ENCODE measurements at regions not wholly inside any gene's neighbourhood (a gene's known extent, or its start where the extent isn't known, plus 50 kb on each side); places are given as distances from the start of the nearest gene placed in this dataset.

DNA sequence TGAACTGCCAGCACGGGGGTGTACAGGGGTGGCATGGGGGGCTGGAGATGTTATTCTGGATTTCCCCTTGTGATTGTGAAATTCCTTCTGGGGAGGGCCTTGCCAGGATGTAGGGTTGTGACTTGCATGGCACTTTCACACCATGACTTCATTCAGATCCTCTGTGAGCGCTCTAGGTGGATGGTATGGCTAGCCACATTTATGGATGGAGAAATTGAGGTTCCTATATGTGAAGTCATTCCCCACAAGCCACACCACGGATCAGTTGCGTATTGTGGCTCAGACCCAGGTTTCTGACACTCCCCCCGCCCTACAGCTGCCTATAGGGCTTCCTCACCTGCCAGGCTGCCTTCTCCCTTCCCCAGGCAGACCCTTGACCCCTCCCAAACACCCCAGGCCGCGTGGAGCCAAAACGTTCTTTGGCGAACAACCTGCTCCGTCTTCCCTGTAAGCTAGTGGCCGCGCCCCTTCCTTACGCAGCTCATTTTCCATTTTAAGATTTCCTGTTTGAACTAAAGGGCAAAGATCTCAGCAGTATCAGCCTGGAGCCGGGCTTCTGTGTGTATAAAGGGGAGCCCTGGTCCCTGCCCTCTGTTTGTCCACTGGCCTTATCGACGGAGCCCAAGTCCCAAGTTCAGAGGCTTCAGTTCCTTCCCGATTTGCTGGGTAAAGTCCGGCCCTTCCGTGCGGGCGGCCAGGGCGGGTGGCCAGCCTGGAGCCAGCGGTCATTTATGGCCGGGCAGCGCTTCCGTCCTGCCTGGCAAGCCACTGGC lies 97.8 kb upstream of the KLF4 start:
- no peaks in the 10 kb centered on the region for H3K4me1 ChIP-seq
- no peak for TF ChIP-seq CTCF (IDR thresholded peaks at IDR 0.05)
- H3K27me3 ChIP-seq (ENCODE audit: insufficient read depth in 3 of 3, low read length in 2 of 3): no peaks in the 10 kb centered on the region
- ATAC-seq (peak in 3 of 4 donors; percentile 27 to 66 (median 33)), DNase-seq (peak; percentile 22 to 61)
- WGBS, 3 donors: 55 to 64% (median 63%) methylated on average over 26 of the region's 26 CpGs
- H3K27ac ChIP-seq: peak overlapping the region; percentile 61
- no peaks in the 10 kb centered on the region for H3K36me3 ChIP-seq (ENCODE audit: insufficient read depth in 1 of 2, low read depth in 1 of 2)
- H3K4me3 ChIP-seq: no peak overlapping the region
- H3K9me3 ChIP-seq: no peaks in the 10 kb centered on the region
- intact Hi-C loops (cut with DNase I): no loop called here

- Histone ChIP-seq H3K4me3 (no peak overlapping the region), H3K36me3 (ENCODE audit: insufficient read depth in 1 of 2, low read depth in 1 of 2) (no peaks in the 10 kb centered on the region), H3K27me3 (ENCODE audit: insufficient read depth in 3 of 3, low read length in 2 of 3) (no peaks in the 10 kb centered on the region), H3K4me1 (no peaks in the 10 kb centered on the region), H3K27ac (no peak overlapping the region), H3K9me3 (no peaks in the 10 kb centered on the region)
- TF ChIP-seq CTCF (IDR thresholded peaks at IDR 0.05): no peak
- 83 to 89% (median 87%) methylated on average over 3 of the region's 3 CpGs for WGBS, 3 donors
- DNase-seq: no peak
- intact Hi-C loops (cut with DNase I): no loop called here
- no peak for ATAC-seq
These were observed 96.9 kb upstream of the KLF4 start for GRCh38 chr9:107586493-107586892.

DNA sequence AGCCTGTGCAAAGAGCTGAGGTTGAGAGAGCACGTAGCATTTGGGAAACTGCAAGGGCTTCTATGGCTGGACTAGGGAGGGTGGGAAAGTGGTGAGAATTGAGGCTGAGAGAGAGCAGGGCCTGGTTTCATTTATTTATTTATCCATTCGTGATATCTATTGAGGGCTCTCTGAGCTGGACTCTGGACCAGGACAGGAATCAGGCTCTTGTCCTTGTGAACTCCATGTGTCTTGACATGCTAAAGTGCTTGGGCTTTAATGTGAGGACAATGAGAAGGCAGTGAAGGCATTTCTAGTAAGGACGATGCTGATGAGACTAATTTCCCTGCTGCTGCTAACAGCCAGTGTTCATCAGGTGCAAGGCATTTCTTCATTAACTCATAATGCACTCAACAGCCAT lies 95.9 kb upstream of the KLF4 start:
- no peak for ATAC-seq
- H3K27me3 ChIP-seq (ENCODE audit: insufficient read depth in 3 of 3, low read length in 2 of 3): no peaks in the 10 kb centered on the region
- no peaks in the 10 kb centered on the region for H3K4me1 ChIP-seq
- no peak overlapping the region for H3K27ac ChIP-seq
- no peak overlapping the region for H3K4me3 ChIP-seq
- no peak for DNase-seq
- 83 to 89% (median 85%) methylated on average over 3 of the region's 3 CpGs for WGBS, 3 donors
- TF ChIP-seq CTCF (IDR thresholded peaks at IDR 0.05): no peak
- intact Hi-C loops (cut with DNase I): no loop called here
- H3K9me3 ChIP-seq: no peaks in the 10 kb centered on the region
- H3K36me3 ChIP-seq (ENCODE audit: insufficient read depth in 1 of 2, low read depth in 1 of 2): no peaks in the 10 kb centered on the region

- Histone ChIP-seq H3K4me1 (no peaks in the 10 kb centered on the region), H3K36me3 (ENCODE audit: insufficient read depth in 1 of 2, low read depth in 1 of 2) (no peaks in the 10 kb centered on the region), H3K9me3 (no peaks in the 10 kb centered on the region), H3K4me3 (no peak overlapping the region), H3K27ac (no peak overlapping the region), H3K27me3 (ENCODE audit: insufficient read depth in 3 of 3, low read length in 2 of 3) (no peaks in the 10 kb centered on the region)
- DNase-seq: no peak
- TF ChIP-seq CTCF (IDR thresholded peaks at IDR 0.05): no peak
- intact Hi-C loops (cut with DNase I): no loop called here
- ATAC-seq: no peak
- 80 to 86% (median 81%) methylated on average over 1 of the region's 1 CpG for WGBS, 3 donors
These were observed 95.4 kb upstream of the KLF4 start for GRCh38 chr9:107584944-107585343.

DNA sequence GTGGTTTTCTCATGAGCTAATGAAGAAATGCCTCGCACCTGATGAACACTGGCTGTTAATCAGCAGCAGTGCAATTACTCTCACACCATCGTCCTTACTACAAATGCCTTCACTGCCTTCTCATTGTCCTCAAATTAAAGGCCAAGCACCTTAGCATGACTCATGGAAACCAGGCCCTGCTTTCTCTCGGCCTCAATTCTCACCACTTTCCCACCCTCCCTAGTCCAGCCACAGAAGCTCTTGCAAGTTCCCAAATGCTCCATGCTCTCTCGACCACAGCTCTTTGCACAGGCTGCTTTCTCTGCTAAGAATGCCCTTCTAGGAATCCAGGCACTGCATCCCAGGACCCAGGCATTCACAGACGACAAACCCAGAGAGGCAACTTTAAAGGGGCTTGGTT lies 94.6 kb upstream of the KLF4 start:
- WGBS, 3 donors: 74 to 86% (median 82%) methylated on average over 5 of the region's 5 CpGs
- no peak for DNase-seq
- ATAC-seq: no peak
- H3K27me3 ChIP-seq (ENCODE audit: insufficient read depth in 3 of 3, low read length in 2 of 3): no peaks in the 10 kb centered on the region
- no peak for TF ChIP-seq CTCF (IDR thresholded peaks at IDR 0.05)
- no peak overlapping the region for H3K4me3 ChIP-seq
- no peak overlapping the region for H3K27ac ChIP-seq
- H3K4me1 ChIP-seq: no peaks in the 10 kb centered on the region
- no peaks in the 10 kb centered on the region for H3K36me3 ChIP-seq (ENCODE audit: insufficient read depth in 1 of 2, low read depth in 1 of 2)
- H3K9me3 ChIP-seq: no peaks in the 10 kb centered on the region
- intact Hi-C loops (cut with DNase I): no loop called here
